ENCODE measurements at regions not wholly inside any gene's neighbourhood (a gene's known extent, or its start where the extent isn't known, plus 50 kb on each side); places are given as distances from the start of the nearest gene placed in this dataset.

GRCh38 chr12:84174115-84174514 lies 738.5 kb downstream of the SLC6A15 start:
- TF ChIP-seq, protein P1, sequence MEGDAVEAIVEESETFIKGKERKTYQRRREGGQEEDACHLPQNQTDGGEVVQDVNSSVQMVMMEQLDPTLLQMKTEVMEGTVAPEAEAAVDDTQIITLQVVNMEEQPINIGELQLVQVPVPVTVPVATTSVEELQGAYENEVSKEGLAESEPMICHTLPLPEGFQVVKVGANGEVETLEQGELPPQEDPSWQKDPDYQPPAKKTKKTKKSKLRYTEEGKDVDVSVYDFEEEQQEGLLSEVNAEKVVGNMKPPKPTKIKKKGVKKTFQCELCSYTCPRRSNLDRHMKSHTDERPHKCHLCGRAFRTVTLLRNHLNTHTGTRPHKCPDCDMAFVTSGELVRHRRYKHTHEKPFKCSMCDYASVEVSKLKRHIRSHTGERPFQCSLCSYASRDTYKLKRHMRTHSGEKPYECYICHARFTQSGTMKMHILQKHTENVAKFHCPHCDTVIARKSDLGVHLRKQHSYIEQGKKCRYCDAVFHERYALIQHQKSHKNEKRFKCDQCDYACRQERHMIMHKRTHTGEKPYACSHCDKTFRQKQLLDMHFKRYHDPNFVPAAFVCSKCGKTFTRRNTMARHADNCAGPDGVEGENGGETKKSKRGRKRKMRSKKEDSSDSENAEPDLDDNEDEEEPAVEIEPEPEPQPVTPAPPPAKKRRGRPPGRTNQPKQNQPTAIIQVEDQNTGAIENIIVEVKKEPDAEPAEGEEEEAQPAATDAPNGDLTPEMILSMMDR (IDR thresholded peaks at IDR 0.05; ENCODE audit: low read length) = no peak
- TF ChIP-seq EZH2 (IDR thresholded peaks at IDR 0.05; ENCODE audit: borderline replicate concordance, low read length) = no peak
